HEK293 (cell line): ENCODE measurements at regions not wholly inside any gene's neighbourhood (a gene's known extent, or its start where the extent isn't known, plus 50 kb on each side); places are given as distances from the start of the nearest gene placed in this dataset.

Experiments used
- CTCF ChIA-PET: fragments of 350-600 bp; formaldehyde crosslinking; extraction: SDS; loops from one replicate; lab custom pipeline; 2021; ENCODE audit warnings: antibody characterized with exemption; lab: Yijun Ruan, JAX
- POLR2A ChIA-PET: fragments of 300-600 bp; formaldehyde crosslinking; extraction: SDS; loops from one replicate; lab custom pipeline; 2020; ENCODE audit warnings: antibody characterized with exemption, inconsistent platforms; lab: Yijun Ruan, JAX
- H3K27ac ChIP-seq: fragments of 200-500 bp; sonication (Bioruptor generic); 2 replicates; pipeline ENCODE4 v1.5.1; 2014; ENCODE audit warnings: low read depth, low read length, control low read depth, inconsistent platforms; ENCODE audit errors: extremely low read depth
- H3K36me3 ChIP-seq, 2 experiments: fragments of 200-500 bp in 1 of 2; sonication (Bioruptor generic) in 1 of 2; 1 replicate in 1 of 2; 2 replicates in 1 of 2; pipeline ENCODE4 v1.5.1; 2014 to 2017; ENCODE audit warnings: inconsistent platforms in 2 of 2, low read length in 2 of 2; ENCODE audit not compliant: control insufficient read depth in 2 of 2, insufficient read depth in 1 of 2
- H3K4me1 ChIP-seq: fragments of 200-500 bp; sonication (Bioruptor generic); 2 replicates; pipeline ENCODE4 v1.5.1; 2014; ENCODE audit warnings: mild to moderate bottlenecking, low read length, inconsistent platforms; ENCODE audit not compliant: control insufficient read depth, insufficient read depth
- H3K4me3 ChIP-seq: 2 replicates; pipeline ENCODE4 v1.5.1; 2011; ENCODE audit warnings: low read depth, mild to moderate bottlenecking, control low read depth, low read length, moderate library complexity
- H3K9me3 ChIP-seq: fragments of 200-500 bp; sonication (Bioruptor generic); 2 replicates; pipeline ENCODE4 v1.5.1; 2014; ENCODE audit warnings: low read depth, low read length, inconsistent platforms; ENCODE audit not compliant: control insufficient read depth, insufficient read depth
- CTCF ChIP-seq: fragments of 450-650 bp; formaldehyde crosslinking; IDR thresholded peaks from 2 replicates; pipeline ENCODE4 v1.5.1; 2016; ENCODE audit warnings: missing biosample characterization, missing genetic modification characterization
- GLIS1 ChIP-seq: fragments of 450-650 bp; formaldehyde crosslinking; IDR thresholded peaks from 2 replicates; pipeline ENCODE4 v1.5.1; 2016; ENCODE audit warnings: missing biosample characterization, missing genetic modification characterization
- KLF1 ChIP-seq: fragments of 450-650 bp; formaldehyde crosslinking; IDR thresholded peaks from 2 replicates; pipeline ENCODE4 v1.5.1; 2016; ENCODE audit warnings: missing biosample characterization, missing genetic modification characterization
- OSR2 ChIP-seq: fragments of 450-650 bp; formaldehyde crosslinking; IDR thresholded peaks from 2 replicates; pipeline ENCODE4 v1.5.1; 2016; ENCODE audit warnings: missing biosample characterization, missing genetic modification characterization
- OVOL3 ChIP-seq: fragments of 450-650 bp; formaldehyde crosslinking; IDR thresholded peaks from 2 replicates; pipeline ENCODE4 v1.5.1; 2016; ENCODE audit warnings: missing biosample characterization, missing genetic modification characterization
- REPIN1 ChIP-seq: fragments of 450-650 bp; formaldehyde crosslinking; IDR thresholded peaks from 2 replicates; pipeline ENCODE4 v1.5.1; 2017; ENCODE audit warnings: missing biosample characterization, missing genetic modification characterization, low read depth
- SP3 ChIP-seq: fragments of 450-650 bp; formaldehyde crosslinking; IDR thresholded peaks from 2 replicates; pipeline ENCODE4 v1.5.1; 2016; ENCODE audit warnings: missing biosample characterization, missing genetic modification characterization
- TRIM28 ChIP-seq: IDR thresholded peaks from 2 replicates; pipeline ENCODE4 v1.6.1; 2011; ENCODE audit warnings: low read length, control low read depth, borderline replicate concordance
- ZBTB10 ChIP-seq: fragments of 450-650 bp; formaldehyde crosslinking; IDR thresholded peaks from 2 replicates; pipeline ENCODE4 v1.5.1; 2016; ENCODE audit warnings: missing biosample characterization, missing genetic modification characterization
- ZBTB48 ChIP-seq: fragments of 450-650 bp; formaldehyde crosslinking; IDR thresholded peaks from 2 replicates; pipeline ENCODE4 v1.5.1; 2016; ENCODE audit warnings: missing biosample characterization, missing genetic modification characterization
- ZBTB6 ChIP-seq: fragments of 450-650 bp; formaldehyde crosslinking; IDR thresholded peaks from 2 replicates; pipeline ENCODE4 v1.5.1; 2017; ENCODE audit warnings: missing biosample characterization, missing genetic modification characterization
- ZEB2 ChIP-seq: fragments of 450-650 bp; formaldehyde crosslinking; IDR thresholded peaks from 2 replicates; pipeline ENCODE4 v1.5.1; 2016; ENCODE audit warnings: missing biosample characterization, missing genetic modification characterization
- ZFP3 ChIP-seq: fragments of 450-650 bp; formaldehyde crosslinking; IDR thresholded peaks from 2 replicates; pipeline ENCODE4 v1.5.1; 2016; ENCODE audit warnings: low read depth, missing biosample characterization, missing genetic modification characterization
- ZNF132 ChIP-seq: fragments of 450-650 bp; formaldehyde crosslinking; IDR thresholded peaks from 2 replicates; pipeline ENCODE4 v1.5.1; 2017; ENCODE audit warnings: missing biosample characterization, missing genetic modification characterization, borderline replicate concordance
- ZNF157 ChIP-seq: fragments of 450-650 bp; formaldehyde crosslinking; IDR thresholded peaks from 2 replicates; pipeline ENCODE4 v1.5.1; 2016; ENCODE audit warnings: missing biosample characterization, missing genetic modification characterization
- ZNF221 ChIP-seq: fragments of 450-650 bp; formaldehyde crosslinking; IDR thresholded peaks from 2 replicates; pipeline ENCODE4 v1.5.1; 2017; ENCODE audit warnings: missing biosample characterization, missing genetic modification characterization, borderline replicate concordance
- ZNF223 ChIP-seq: fragments of 450-650 bp; formaldehyde crosslinking; IDR thresholded peaks from 2 replicates; pipeline ENCODE4 v1.5.1; 2016; ENCODE audit warnings: missing biosample characterization, missing genetic modification characterization
- ZNF239 ChIP-seq: fragments of 450-650 bp; formaldehyde crosslinking; IDR thresholded peaks from 2 replicates; pipeline ENCODE4 v1.5.1; 2016; ENCODE audit warnings: missing biosample characterization, missing genetic modification characterization
- ZNF266 ChIP-seq: fragments of 450-650 bp; formaldehyde crosslinking; IDR thresholded peaks from 2 replicates; pipeline ENCODE4 v1.5.1; 2016; ENCODE audit warnings: missing biosample characterization, missing genetic modification characterization, low read depth
- ZNF518A ChIP-seq: fragments of 450-650 bp; formaldehyde crosslinking; conservative IDR thresholded peaks from 2 replicates; pipeline ENCODE4 v1.5.1; 2016; ENCODE audit warnings: low read depth, missing biosample characterization, missing genetic modification characterization
- ZNF639 ChIP-seq: fragments of 450-650 bp; formaldehyde crosslinking; IDR thresholded peaks from 2 replicates; pipeline ENCODE4 v1.5.1; 2016; ENCODE audit warnings: missing biosample characterization, missing genetic modification characterization
- ZNF792 ChIP-seq: fragments of 450-650 bp; formaldehyde crosslinking; IDR thresholded peaks from 2 replicates; pipeline ENCODE4 v1.5.1; 2016; ENCODE audit warnings: missing biosample characterization, missing genetic modification characterization

GRCh38 chr12:109654357-109654756, 59.3 kb upstream of the FAM222A start (continued):
- TF ChIP-seq CTCF (tag by site-specific recombination) (no peak), ZBTB48 (tag by site-specific recombination) (no peak), KLF1 (tag by site-specific recombination) (no peak), OSR2 (tag by site-specific recombination) (no peak), ZBTB6 (tag by site-specific recombination) (no peak), TRIM28 (no peak), GLIS1 (tag by site-specific recombination) (no peak), SP3 (tag by site-specific recombination) (no peak), ZFP3 (tag by site-specific recombination) (no peak), ZEB2 (tag by site-specific recombination) (no peak)

GRCh38 chr12:109655578-109655977, 58.0 kb upstream of the FAM222A start:
- Histone ChIP-seq H3K4me1 (no peaks in the 10 kb centered on the region), H3K36me3 (no peaks in the 10 kb centered on the region), H3K4me3 (no peak overlapping the region), H3K9me3 (no peaks in the 10 kb centered on the region), H3K27ac (no peak overlapping the region)
- CTCF ChIA-PET, result no interaction called here
- POLR2A ChIA-PET, result no interaction called here
- TF ChIP-seq ZNF132 (tag by site-specific recombination), result no peak
- no peak for TF ChIP-seq ZBTB10 (tag by site-specific recombination)
- no peak for TF ChIP-seq ZNF792 (tag by site-specific recombination)
- no peak for TF ChIP-seq ZNF639 (tag by site-specific recombination)
- no peak for TF ChIP-seq ZNF157 (tag by site-specific recombination)
- no peak for TF ChIP-seq ZNF239 (tag by site-specific recombination)
- TF ChIP-seq ZNF223 (tag by site-specific recombination), result no peak
- no peak for TF ChIP-seq ZNF221 (tag by site-specific recombination)
- TF ChIP-seq OVOL3 (tag by site-specific recombination), result no peak
- no peak for TF ChIP-seq ZNF518A (tag by site-specific recombination)
- no peak for TF ChIP-seq ZNF266 (tag by site-specific recombination)
- TF ChIP-seq REPIN1 (tag by site-specific recombination), result no peak
